IPS-18a (cell line): ENCODE measurements at regions not wholly inside any gene's neighbourhood (a gene's known extent, or its start where the extent isn't known, plus 50 kb on each side); places are given as distances from the start of the nearest gene placed in this dataset.

Experiments used
- H3K27ac ChIP-seq: one replicate; pipeline ENCODE4 v1.5.1; 2013; ENCODE audit warnings: low read length
- H3K27me3 ChIP-seq: one replicate; pipeline ENCODE4 v1.6.1; 2013; ENCODE audit warnings: mild to moderate bottlenecking, low read length; ENCODE audit not compliant: control insufficient read depth, insufficient read depth
- H3K36me3 ChIP-seq: one replicate; pipeline ENCODE4 v1.6.1; 2013; ENCODE audit warnings: low read depth, low read length; ENCODE audit not compliant: control insufficient read depth
- H3K4me1 ChIP-seq: one replicate; pipeline ENCODE4 v1.6.1; 2013; ENCODE audit warnings: low read depth, low read length; ENCODE audit not compliant: control insufficient read depth
- H3K4me3 ChIP-seq: one replicate; pipeline ENCODE4 v1.5.1; 2013; ENCODE audit warnings: low read length
- H3K9ac ChIP-seq: one replicate; pipeline ENCODE4 v1.6.1; 2013; ENCODE audit warnings: mild to moderate bottlenecking, low read length, moderate library complexity
- H3K9me3 ChIP-seq: one replicate; pipeline ENCODE4 v1.6.1; 2013; ENCODE audit warnings: low read depth, low read length; ENCODE audit not compliant: control insufficient read depth

- Histone ChIP-seq H3K4me3 (no peak overlapping the region), H3K9me3 (no peaks in the 10 kb centered on the region), H3K36me3 (no peaks in the 10 kb centered on the region), H3K9ac (no peak overlapping the region), H3K27me3 (no peaks in the 10 kb centered on the region), H3K4me1 (no peaks in the 10 kb centered on the region), H3K27ac (no peak overlapping the region)
Observed at GRCh38 chr14:44418856-44419255, 88.2 kb downstream of the FSCB start.

GRCh38 chr14:44417809-44418208 is 89.3 kb downstream of the FSCB start:
- Histone ChIP-seq H3K27me3 (no peaks in the 10 kb centered on the region), H3K4me1 (peaks cover 5% of the 10 kb centered on the region)

GRCh38 chr14:44414646-44415045 is 92.4 kb downstream of the FSCB start:
- Histone ChIP-seq H3K4me1 (peaks cover 7% of the 10 kb centered on the region), H3K9ac (no peak overlapping the region), H3K27ac (no peak overlapping the region), H3K4me3 (no peak overlapping the region), H3K9me3 (no peaks in the 10 kb centered on the region), H3K36me3 (no peaks in the 10 kb centered on the region), H3K27me3 (no peaks in the 10 kb centered on the region)

More at GRCh38 chr14:44417809-44418208, 89.3 kb downstream of the FSCB start:
- Histone ChIP-seq H3K27ac (no peak overlapping the region), H3K9me3 (no peaks in the 10 kb centered on the region), H3K4me3 (no peak overlapping the region), H3K36me3 (no peaks in the 10 kb centered on the region), H3K9ac (no peak overlapping the region)

GRCh38 chr14:44412858-44413569 is 94.1 kb downstream of the FSCB start:
- H3K4me3 ChIP-seq: no peak overlapping the region
- no peak overlapping the region for H3K27ac ChIP-seq
- peaks cover 7% of the 10 kb centered on the region for H3K4me1 ChIP-seq
- no peaks in the 10 kb centered on the region for H3K9me3 ChIP-seq
- H3K27me3 ChIP-seq: no peaks in the 10 kb centered on the region
- no peaks in the 10 kb centered on the region for H3K36me3 ChIP-seq
- no peak overlapping the region for H3K9ac ChIP-seq

- Histone ChIP-seq H3K36me3 (no peaks in the 10 kb centered on the region), H3K4me3 (no peak overlapping the region), H3K9ac (no peak overlapping the region), H3K4me1 (no peaks in the 10 kb centered on the region), H3K27ac (no peak overlapping the region), H3K27me3 (no peaks in the 10 kb centered on the region), H3K9me3 (no peaks in the 10 kb centered on the region)
Observed at GRCh38 chr14:44405011-44405486, 102.0 kb downstream of the FSCB start.

- no peaks in the 10 kb centered on the region for H3K4me1 ChIP-seq
- H3K4me3 ChIP-seq: no peak overlapping the region
- no peaks in the 10 kb centered on the region for H3K27me3 ChIP-seq
- H3K27ac ChIP-seq: no peak overlapping the region
- H3K9me3 ChIP-seq: no peaks in the 10 kb centered on the region
- no peaks in the 10 kb centered on the region for H3K36me3 ChIP-seq
- H3K9ac ChIP-seq: no peak overlapping the region
Observed at GRCh38 chr14:44404599-44404998, 102.5 kb downstream of the FSCB start.

GRCh38 chr14:44404036-44404435 is 103.0 kb downstream of the FSCB start:
- no peaks in the 10 kb centered on the region for H3K36me3 ChIP-seq
- no peak overlapping the region for H3K9ac ChIP-seq
- H3K27me3 ChIP-seq: no peaks in the 10 kb centered on the region
- no peak overlapping the region for H3K27ac ChIP-seq
- H3K9me3 ChIP-seq: no peaks in the 10 kb centered on the region
- H3K4me1 ChIP-seq: no peaks in the 10 kb centered on the region
- no peak overlapping the region for H3K4me3 ChIP-seq

- no peaks in the 10 kb centered on the region for H3K27me3 ChIP-seq
- H3K4me3 ChIP-seq: no peak overlapping the region
- H3K4me1 ChIP-seq: no peaks in the 10 kb centered on the region
- H3K27ac ChIP-seq: no peak overlapping the region
- no peak overlapping the region for H3K9ac ChIP-seq
- H3K9me3 ChIP-seq: no peaks in the 10 kb centered on the region
- H3K36me3 ChIP-seq: no peaks in the 10 kb centered on the region
Observed at GRCh38 chr14:44403193-44403592, 103.9 kb downstream of the FSCB start.

GRCh38 chr14:44396226-44396625 is 110.9 kb downstream of the FSCB start:
- Histone ChIP-seq H3K9ac (no peak overlapping the region), H3K4me3 (no peak overlapping the region), H3K27ac (no peak overlapping the region), H3K27me3 (no peaks in the 10 kb centered on the region), H3K4me1 (no peaks in the 10 kb centered on the region), H3K36me3 (no peaks in the 10 kb centered on the region), H3K9me3 (no peaks in the 10 kb centered on the region)

- H3K4me1 ChIP-seq: no peaks in the 10 kb centered on the region
- no peak overlapping the region for H3K27ac ChIP-seq
- H3K36me3 ChIP-seq: no peaks in the 10 kb centered on the region
- no peak overlapping the region for H3K4me3 ChIP-seq
- H3K27me3 ChIP-seq: no peaks in the 10 kb centered on the region
- no peak overlapping the region for H3K9ac ChIP-seq
- no peaks in the 10 kb centered on the region for H3K9me3 ChIP-seq
Observed at GRCh38 chr14:44392984-44393383, 114.1 kb downstream of the FSCB start.

GRCh38 chr14:44388306-44388705 is 118.8 kb downstream of the FSCB start:
- no peak overlapping the region for H3K4me3 ChIP-seq
- no peaks in the 10 kb centered on the region for H3K27me3 ChIP-seq
- H3K9me3 ChIP-seq: no peaks in the 10 kb centered on the region
- H3K36me3 ChIP-seq: no peaks in the 10 kb centered on the region
- no peak overlapping the region for H3K27ac ChIP-seq
- no peak overlapping the region for H3K9ac ChIP-seq
- H3K4me1 ChIP-seq: no peaks in the 10 kb centered on the region

GRCh38 chr14:44385906-44386305 is 121.2 kb downstream of the FSCB start:
- Histone ChIP-seq H3K9me3 (no peaks in the 10 kb centered on the region), H3K27ac (no peak overlapping the region), H3K27me3 (no peaks in the 10 kb centered on the region), H3K4me1 (no peaks in the 10 kb centered on the region), H3K36me3 (no peaks in the 10 kb centered on the region), H3K9ac (no peak overlapping the region), H3K4me3 (no peak overlapping the region)
